Pancreas (tissue), 10 donors: ENCODE measurements at regions not wholly inside any gene's neighbourhood (a gene's known extent, or its start where the extent isn't known, plus 50 kb on each side); places are given as distances from the start of the nearest gene placed in this dataset.

Experiments used
- ATAC-seq, 4 donors: fragments of 200-7000 bp; cut with Tn5 transposase; one replicate each; pipeline versions ENCODE4 v1.8.0 to v1.9.1; 2020; ENCODE audit warnings: mild to moderate bottlenecking in 4 of 4, moderate library complexity in 4 of 4
- DNase-seq, 6 donors: peaks; one replicate each; pipeline ENCODE4 v3.0.0-alpha.2; 2020
- FAIRE-seq: peaks from 2 replicates; lab custom pipeline; 2012; peaks lifted over from hg19 to GRCh38; lab: Jason Lieb, UNC
- H3K27ac ChIP-seq, 4 donors: fragments of 200-600 bp; sonication (generic); 1 replicate in 3 of 4; 2 replicates in 1 of 4; pipeline versions ENCODE4 v1.5.0 to v1.8.0; 2020
- H3K27me3 ChIP-seq, 4 donors: fragments of 200-600 bp; one replicate each; pipeline ENCODE4 v1.8.0; 2021
- H3K36me3 ChIP-seq, 3 donors: fragments of 200-600 bp; sonication (generic) in 1 of 3; one replicate each; pipeline versions ENCODE4 v1.5.0 to v1.8.0; 2020 to 2021
- H3K4me1 ChIP-seq, 3 donors: fragments of 200-600 bp; one replicate each; pipeline ENCODE4 v1.8.0; 2021
- H3K4me3 ChIP-seq, 4 donors: fragments of 200-600 bp; sonication (generic) in 2 of 4; one replicate each; pipeline versions ENCODE4 v1.5.0 to v1.8.0; 2020 to 2021
- H3K9me3 ChIP-seq, 4 donors: fragments of 200-600 bp; one replicate each; pipeline ENCODE4 v1.8.0; 2021
- CTCF ChIP-seq, 4 donors: fragments of 200-600 bp; sonication (generic) in 3 of 4; IDR thresholded peaks; one replicate each; pipeline versions ENCODE4 v1.5.0 to v1.8.0; 2021; ENCODE audit warnings: antibody characterized with exemption in 4 of 4
- WGBS, 2 donors: extraction: QIAGEN DNeasy Blood & Tissue Kit; methylation state at CpG; one replicate each; pipeline ENCODE4 v1.1.7; 2013; 5-methylcytosine and 5-hydroxymethylcytosine counted together
- intact Hi-C, 3 donors: fragments of 100-400 bp; cut with DNase I; formaldehyde crosslinking; loops; one replicate each; pipeline versions ENCODE4 v1.11.1 to v1.14.2; 2022
- donor health status: healthy with polysubstance abuse.
- donor health status: DM: no; HTN: no; CAD: no; lungs with moderate emphysema.
- donor health status: DM: no; HTN: no; CAD: no.
- donor health status: control.
- donor health status: control.
- donor health status: Bipolar disorder and iron deficiency.
- donor health status: DM: yes; HTN: yes; CAD: no.
- donor health status: DM: no; HTN: no; CAD: no.
- donor health status: DM: no; HTN: no; CAD: no.
- donor health status: DM: yes; HTN: yes; CAD: no.

GRCh38 chr6:21523652-21524051, 69.9 kb upstream of the SOX4 start:
- DNase-seq (no peak), ATAC-seq (peak; percentile 53 to 82 (median 61)), FAIRE-seq (no peak)
- Histone ChIP-seq H3K36me3 (no peaks in the 10 kb centered on the region), H3K27me3 (no peaks in the 10 kb centered on the region), H3K27ac (no peak overlapping the region), H3K4me1 (peaks cover 0 to 8% (median 0%) of the 10 kb centered on the region in 3 donors), H3K9me3 (no peaks in the 10 kb centered on the region), H3K4me3 (no peak overlapping the region)
- no peak for TF ChIP-seq CTCF (IDR thresholded peaks at IDR 0.05)
- 41 to 45% methylated on average over 3 of the region's 3 CpGs for WGBS, 2 donors
- intact Hi-C loops = no loop called here

GRCh38 chr6:21524201-21524600, 69.3 kb upstream of the SOX4 start:
- no peaks in the 10 kb centered on the region for H3K36me3 ChIP-seq

GRCh38 chr6:21526974-21527373, 66.6 kb upstream of the SOX4 start:
- Histone ChIP-seq H3K4me3 (no peak overlapping the region), H3K27me3 (no peaks in the 10 kb centered on the region), H3K9me3 (no peaks in the 10 kb centered on the region), H3K4me1 (peaks cover 0 to 8% (median 0%) of the 10 kb centered on the region in 3 donors), H3K36me3 (no peaks in the 10 kb centered on the region), H3K27ac (no peak overlapping the region)
- whole genome bisulfite sequencing, 2 donors = 0 to 7% methylated on average over 1 of the region's 1 CpG
- DNase-seq (no peak), FAIRE-seq (no peak), ATAC-seq (peak in 2 of 4 donors; percentile 54 to 64)
- intact Hi-C loops = no loop called here
- TF ChIP-seq CTCF (IDR thresholded peaks at IDR 0.05) = no peak

More at GRCh38 chr6:21524201-21524600, 69.3 kb upstream of the SOX4 start:
- WGBS, 2 donors = 68 to 71% methylated on average over 4 of the region's 4 CpGs
- H3K27ac ChIP-seq = no peak overlapping the region
- no peaks in the 10 kb centered on the region for H3K27me3 ChIP-seq
- no peak overlapping the region for H3K4me3 ChIP-seq
- FAIRE-seq (no peak), DNase-seq (no peak), ATAC-seq (no peak)
- H3K4me1 ChIP-seq = peaks cover 0 to 8% (median 0%) of the 10 kb centered on the region in 3 donors
- H3K9me3 ChIP-seq = no peaks in the 10 kb centered on the region
- intact Hi-C loops = no loop called here
- no peak for TF ChIP-seq CTCF (IDR thresholded peaks at IDR 0.05)

- intact Hi-C loops = no loop called here
- no peak overlapping the region for H3K4me3 ChIP-seq
- peaks cover 0 to 8% (median 0%) of the 10 kb centered on the region in 3 donors for H3K4me1 ChIP-seq
- no peaks in the 10 kb centered on the region for H3K9me3 ChIP-seq
- peak; percentile 21 to 74 (median 72) for ATAC-seq
- H3K36me3 ChIP-seq = no peaks in the 10 kb centered on the region
- no peaks in the 10 kb centered on the region for H3K27me3 ChIP-seq
- FAIRE-seq = no peak
- TF ChIP-seq CTCF (IDR thresholded peaks at IDR 0.05) = no peak
- no peak overlapping the region for H3K27ac ChIP-seq
- no peak for DNase-seq
These were observed 65.8 kb upstream of the SOX4 start for GRCh38 chr6:21527731-21528130.

GRCh38 chr6:21529431-21529830, 64.1 kb upstream of the SOX4 start:
- intact Hi-C loops = no loop called here
- TF ChIP-seq CTCF (IDR thresholded peaks at IDR 0.05) = no peak
- 82 to 86% methylated on average over 5 of the region's 5 CpGs for WGBS, 2 donors
- DNase-seq (no peak), FAIRE-seq (no peak), ATAC-seq (no peak)
- no peaks in the 10 kb centered on the region for H3K36me3 ChIP-seq
- H3K27me3 ChIP-seq = no peaks in the 10 kb centered on the region
- H3K27ac ChIP-seq = no peak overlapping the region
- no peak overlapping the region for H3K4me3 ChIP-seq
- no peaks in the 10 kb centered on the region for H3K9me3 ChIP-seq
- H3K4me1 ChIP-seq = peaks cover 0 to 8% (median 0%) of the 10 kb centered on the region in 3 donors
